ENCODE measurements at regions not wholly inside any gene's neighbourhood (a gene's known extent, or its start where the extent isn't known, plus 50 kb on each side); places are given as distances from the start of the nearest gene placed in this dataset.

- H3K4me3 ChIP-seq: no peak overlapping the region
- intact Hi-C loops (cut with DNase I): no loop called here
- TF ChIP-seq CTCF (IDR thresholded peaks at IDR 0.05): no peak
Observed at GRCh38 chr15:98111806-98112205, 151.3 kb downstream of the ARRDC4 start.

GRCh38 chr15:98113327-98113726 is 152.8 kb downstream of the ARRDC4 start:
- Histone ChIP-seq H3K27ac (no peak overlapping the region), H3K4me1 (no peaks in the 10 kb centered on the region), H3K4me3 (no peak overlapping the region), H3K27me3 (no peaks in the 10 kb centered on the region), H3K9me3 (no peaks in the 10 kb centered on the region), H3K36me3 (no peaks in the 10 kb centered on the region)
- intact Hi-C loops (cut with DNase I): no loop called here
- TF ChIP-seq CTCF (IDR thresholded peaks at IDR 0.05): no peak
- no peak for DNase-seq (ENCODE audit: low spot score in 2 of 2)

More at GRCh38 chr15:98111806-98112205, 151.3 kb downstream of the ARRDC4 start:
- H3K9me3 ChIP-seq: no peaks in the 10 kb centered on the region
- no peaks in the 10 kb centered on the region for H3K27me3 ChIP-seq
- no peak for DNase-seq (ENCODE audit: low spot score in 2 of 2)
- no peak overlapping the region for H3K27ac ChIP-seq
- H3K36me3 ChIP-seq: no peaks in the 10 kb centered on the region
- no peaks in the 10 kb centered on the region for H3K4me1 ChIP-seq

GRCh38 chr15:98120561-98120960 is 160.1 kb downstream of the ARRDC4 start:
- Histone ChIP-seq H3K27me3 (no peaks in the 10 kb centered on the region), H3K4me3 (no peak overlapping the region), H3K27ac (no peak overlapping the region), H3K36me3 (no peaks in the 10 kb centered on the region), H3K4me1 (no peaks in the 10 kb centered on the region), H3K9me3 (no peaks in the 10 kb centered on the region)
- intact Hi-C loops (cut with DNase I): no loop called here
- TF ChIP-seq CTCF (IDR thresholded peaks at IDR 0.05): no peak
- no peak for DNase-seq (ENCODE audit: low spot score in 2 of 2)

- no peak overlapping the region for H3K27ac ChIP-seq
- TF ChIP-seq CTCF (IDR thresholded peaks at IDR 0.05): no peak
- H3K36me3 ChIP-seq: no peaks in the 10 kb centered on the region
- DNase-seq (ENCODE audit: low spot score in 2 of 2): no peak
- no peaks in the 10 kb centered on the region for H3K27me3 ChIP-seq
- no peaks in the 10 kb centered on the region for H3K4me1 ChIP-seq
- H3K9me3 ChIP-seq: no peaks in the 10 kb centered on the region
- intact Hi-C loops (cut with DNase I): no loop called here
- no peak overlapping the region for H3K4me3 ChIP-seq
Observed at GRCh38 chr15:98121536-98121935, 161.0 kb downstream of the ARRDC4 start.

- Histone ChIP-seq H3K4me3 (no peak overlapping the region), H3K27me3 (no peaks in the 10 kb centered on the region), H3K4me1 (no peaks in the 10 kb centered on the region), H3K36me3 (no peaks in the 10 kb centered on the region), H3K9me3 (no peaks in the 10 kb centered on the region), H3K27ac (no peak overlapping the region)
- intact Hi-C loops (cut with DNase I): no loop called here
- TF ChIP-seq CTCF (IDR thresholded peaks at IDR 0.05): no peak
- DNase-seq (ENCODE audit: low spot score in 2 of 2): no peak
Observed at GRCh38 chr15:98121957-98122356, 161.5 kb downstream of the ARRDC4 start.

- Histone ChIP-seq H3K9me3 (no peaks in the 10 kb centered on the region), H3K36me3 (no peaks in the 10 kb centered on the region), H3K27ac (no peak overlapping the region), H3K4me1 (no peaks in the 10 kb centered on the region), H3K27me3 (no peaks in the 10 kb centered on the region), H3K4me3 (no peak overlapping the region)
- DNase-seq (ENCODE audit: low spot score in 2 of 2): no peak
- intact Hi-C loops (cut with DNase I): no loop called here
- TF ChIP-seq CTCF (IDR thresholded peaks at IDR 0.05): no peak
Observed at GRCh38 chr15:98123297-98123696, 162.8 kb downstream of the ARRDC4 start.

All from ascending aorta (tissue), 2 donors.